ENCODE measurements at regions not wholly inside any gene's neighbourhood (a gene's known extent, or its start where the extent isn't known, plus 50 kb on each side); places are given as distances from the start of the nearest gene placed in this dataset.

DNA sequence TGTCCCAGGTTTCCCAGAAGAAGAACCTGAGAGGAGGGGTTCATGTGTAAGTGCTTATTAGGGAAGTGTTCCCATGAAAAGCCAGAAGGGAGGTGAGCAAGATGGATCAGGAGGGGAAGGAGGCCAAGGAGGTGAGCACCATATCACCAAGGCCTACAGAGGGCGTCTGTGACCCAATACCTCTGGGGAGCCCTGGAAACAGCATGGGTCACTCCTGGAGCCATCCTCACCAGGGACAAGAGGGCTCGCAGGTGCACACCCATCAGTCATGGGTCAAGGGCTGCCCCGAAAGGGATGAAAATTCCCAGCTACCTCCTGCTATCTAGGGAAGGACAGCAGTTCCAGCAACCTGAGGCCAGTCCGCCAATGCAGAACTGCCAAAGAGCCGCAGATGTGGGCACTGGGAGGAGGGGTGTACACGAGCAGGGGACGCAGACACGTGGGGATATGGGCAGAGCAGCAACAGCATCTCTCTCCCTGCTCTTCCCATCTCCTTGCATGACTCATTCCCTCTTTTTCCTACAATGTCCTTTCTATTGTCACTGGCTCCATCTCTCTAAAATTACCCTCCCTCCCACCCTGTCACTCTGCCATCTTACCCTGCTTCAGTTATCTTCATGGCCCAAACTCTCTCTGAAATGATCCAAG lies 167.6 kb upstream of the FSTL4 start:
- DNase-seq (ENCODE audit: low read depth in 4 of 4, low spot score in 3 of 4), result no peak

DNA sequence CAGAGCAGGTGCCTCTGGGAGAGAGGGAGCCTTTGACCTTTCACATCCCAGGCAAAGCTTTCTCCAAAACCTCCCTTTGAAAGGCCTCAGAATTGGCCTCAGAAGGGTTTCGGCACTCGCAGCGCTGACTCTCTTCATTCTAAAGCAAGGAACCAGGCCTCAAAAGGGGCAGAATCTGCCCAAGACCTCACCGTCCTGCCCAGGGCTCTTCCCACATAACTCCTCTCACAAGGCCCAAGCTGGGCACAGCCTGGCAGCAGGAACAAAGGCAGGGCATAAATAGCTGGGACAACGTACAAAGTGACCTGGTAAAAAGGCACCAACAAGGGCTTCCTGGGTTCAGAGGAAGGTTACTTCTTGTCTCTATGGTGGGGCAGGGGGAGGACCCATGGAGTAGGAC lies 166.3 kb upstream of the FSTL4 start:
- DNase-seq (ENCODE audit: low read depth in 4 of 4, low spot score in 3 of 4), result no peak

DNA sequence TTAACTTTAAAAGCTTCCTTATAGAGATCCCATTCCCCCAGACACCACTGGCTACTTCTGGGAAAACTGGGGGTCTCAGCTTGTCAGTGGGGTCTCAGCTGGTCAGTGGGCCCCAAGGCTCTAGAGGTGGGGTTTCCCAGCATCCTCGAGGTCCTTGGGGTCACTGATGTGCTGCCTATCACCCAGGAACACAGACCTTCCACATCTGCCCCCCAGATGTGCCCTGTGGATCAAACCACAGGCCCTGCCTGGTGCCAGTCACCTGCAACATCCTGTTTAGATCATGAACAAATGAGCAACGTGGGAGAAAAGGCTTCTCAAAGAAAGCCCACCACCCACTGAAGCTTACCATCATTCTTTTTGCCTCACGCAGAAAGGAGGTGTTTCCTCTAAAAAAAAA lies 165.6 kb upstream of the FSTL4 start:
- DNase-seq (ENCODE audit: low read depth in 4 of 4, low spot score in 3 of 4), result no peak

DNA sequence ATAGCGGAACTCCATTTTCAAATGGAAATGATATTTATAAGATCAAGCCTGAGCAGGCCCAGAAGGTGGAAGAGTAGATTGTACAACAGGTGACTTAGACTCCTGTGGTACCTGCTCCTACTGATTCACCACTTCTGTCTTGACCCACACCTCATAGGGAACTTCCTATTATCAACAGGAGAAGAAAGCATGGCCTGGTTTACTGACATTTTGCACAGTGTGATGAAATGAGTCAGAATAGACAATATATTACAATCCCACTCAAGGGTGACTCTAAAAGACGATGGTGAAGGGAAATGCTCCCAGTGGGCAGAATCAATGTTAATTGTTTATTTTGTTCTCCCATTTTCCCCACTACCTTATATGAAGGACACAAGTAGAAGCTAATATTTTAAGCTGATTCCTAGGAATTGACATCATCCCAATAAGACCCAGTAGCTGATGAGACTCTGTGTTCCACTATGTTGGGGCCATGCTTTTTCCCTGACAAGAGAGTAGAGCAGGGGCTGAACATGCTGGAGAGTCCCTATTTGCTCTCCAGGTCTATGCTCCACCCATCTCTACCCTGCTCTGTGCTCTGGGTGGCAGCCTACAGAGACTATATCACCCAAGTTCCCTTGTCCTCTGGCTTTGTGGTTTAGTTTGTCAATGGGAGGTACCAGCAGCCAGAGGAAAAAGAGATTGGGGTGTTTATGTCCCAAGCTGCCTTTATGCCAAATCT lies 163.4 kb upstream of the FSTL4 start:
- no peak for DNase-seq (ENCODE audit: low read depth in 4 of 4, low spot score in 3 of 4)

DNA sequence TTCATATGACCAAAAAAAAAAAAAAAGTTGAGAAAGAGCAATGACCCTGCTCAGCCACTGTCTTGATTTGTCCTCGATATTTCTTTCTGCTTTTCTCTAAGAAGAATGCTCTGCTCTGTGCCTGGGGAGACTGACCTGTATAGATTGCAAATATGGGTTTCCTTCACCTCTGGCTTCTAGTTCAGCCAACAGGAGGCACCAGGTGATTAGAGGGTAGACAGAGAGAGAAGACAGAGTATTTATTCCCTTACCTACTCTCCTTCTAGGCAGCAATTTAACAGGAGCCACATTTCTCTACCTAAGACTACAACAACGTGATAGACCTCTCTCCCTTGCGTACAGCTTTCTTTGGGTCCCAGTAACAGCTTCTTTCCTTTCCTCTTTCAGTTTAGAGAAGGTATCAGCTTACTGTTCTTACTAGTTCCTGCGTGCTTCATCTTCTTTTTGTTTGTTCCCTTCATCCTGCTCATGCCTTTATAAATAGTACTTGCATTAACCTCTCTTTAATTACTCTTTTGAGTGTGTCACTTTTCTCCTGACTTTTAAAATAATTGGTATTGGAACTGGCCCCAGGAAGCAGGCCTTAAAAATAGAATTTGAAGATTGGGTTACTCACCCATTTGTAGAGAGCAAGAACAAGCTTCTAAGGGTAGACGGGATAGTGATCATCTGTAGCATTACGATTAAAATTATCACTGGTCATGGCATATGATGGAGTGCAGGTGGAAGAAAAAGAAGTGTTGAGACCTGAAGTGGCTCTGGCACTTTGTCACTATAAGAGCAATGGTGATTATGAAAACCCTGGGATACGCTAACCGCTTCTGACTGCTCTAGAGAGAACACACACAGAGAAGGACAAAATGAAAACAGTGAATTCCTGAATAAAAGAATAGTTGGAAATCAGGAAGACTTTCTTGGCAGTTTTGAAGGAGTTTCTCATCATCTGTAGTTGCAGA lies 161.2 kb upstream of the FSTL4 start:
- DNase-seq (ENCODE audit: low read depth in 4 of 4, low spot score in 3 of 4), result no peak

DNA sequence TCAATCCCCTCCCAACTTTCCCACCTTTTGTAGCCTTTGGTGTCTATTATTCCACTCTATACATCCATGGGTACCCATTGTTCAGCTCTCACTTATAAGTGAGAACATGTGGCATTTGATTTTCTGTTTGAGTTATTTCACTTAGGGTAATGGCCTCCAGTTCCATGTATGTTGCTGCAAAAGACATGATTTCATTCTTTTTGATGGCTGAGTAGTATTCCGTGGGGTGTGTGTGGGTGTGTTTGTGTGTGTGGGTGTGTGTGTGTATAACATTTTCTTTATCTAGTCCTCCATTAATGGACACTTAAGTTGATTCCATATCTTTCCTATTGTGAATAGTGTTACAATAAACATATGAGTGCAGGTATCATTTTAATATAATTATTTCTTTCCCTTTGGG lies 157.5 kb upstream of the FSTL4 start:
- no peak for DNase-seq (ENCODE audit: low read depth in 4 of 4, low spot score in 3 of 4)

DNA sequence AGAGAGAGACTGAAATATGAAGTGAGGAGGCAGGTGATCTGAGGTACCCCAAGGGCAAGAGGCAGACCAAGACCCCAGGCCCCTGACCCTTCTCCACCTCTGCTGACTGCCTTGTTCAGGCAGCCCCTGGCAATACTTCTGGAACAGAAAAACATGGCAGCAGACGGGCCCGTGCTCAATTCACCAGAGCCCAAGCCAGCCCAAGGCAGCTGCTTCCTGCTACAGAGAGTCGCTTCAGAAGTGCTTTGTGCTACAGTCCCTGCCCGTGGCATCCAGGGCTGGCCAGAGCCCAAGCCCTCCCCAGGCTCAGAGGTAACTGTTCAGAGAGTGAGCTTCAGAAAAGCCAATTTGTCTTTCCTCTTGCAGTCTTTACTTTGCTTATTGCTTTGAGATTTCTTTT lies 151.4 kb upstream of the FSTL4 start:
- DNase-seq (ENCODE audit: low read depth in 4 of 4, low spot score in 3 of 4), result no peak

DNA sequence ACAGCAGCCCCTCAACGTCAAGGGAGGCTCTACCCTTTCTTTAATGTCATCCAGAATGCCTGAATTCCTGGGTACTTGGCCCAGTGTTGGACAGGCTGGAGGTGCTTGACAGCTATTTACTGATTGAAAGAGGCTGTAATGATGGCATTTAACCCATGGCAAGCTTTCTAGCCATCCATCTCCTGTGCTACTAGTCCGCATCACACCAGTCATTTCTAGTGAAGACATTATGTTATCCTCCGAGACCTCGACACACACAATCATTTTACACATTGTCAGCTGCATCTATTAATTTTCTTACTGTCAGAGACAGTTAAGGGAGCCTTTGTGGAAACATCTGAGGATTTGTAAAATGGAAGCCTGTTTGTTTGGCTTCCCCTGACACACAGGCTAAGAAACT lies 149.3 kb upstream of the FSTL4 start:
- DNase-seq (ENCODE audit: low read depth in 4 of 4, low spot score in 3 of 4), result no peak

DNA sequence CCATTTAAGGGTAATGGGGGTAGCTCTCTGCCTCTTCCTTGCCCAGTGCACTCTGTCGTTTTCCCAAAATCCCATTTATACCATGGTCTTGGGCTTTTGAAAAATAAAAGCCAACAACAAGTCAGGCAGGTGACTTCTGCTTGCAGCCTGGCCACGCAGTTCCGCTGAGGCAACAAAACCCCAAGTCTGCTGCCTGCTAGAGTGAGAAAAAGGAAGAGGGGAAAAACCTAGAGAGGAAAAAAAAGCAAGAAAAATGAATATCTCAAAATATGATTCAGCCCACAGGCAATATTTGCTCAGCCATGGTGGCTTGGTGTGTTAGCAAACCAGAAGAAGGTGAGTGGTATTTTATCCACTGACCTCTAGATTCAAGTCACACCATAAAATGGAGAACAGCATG lies 148.2 kb upstream of the FSTL4 start:
- no peak for DNase-seq (ENCODE audit: low read depth in 4 of 4, low spot score in 3 of 4)

DNA sequence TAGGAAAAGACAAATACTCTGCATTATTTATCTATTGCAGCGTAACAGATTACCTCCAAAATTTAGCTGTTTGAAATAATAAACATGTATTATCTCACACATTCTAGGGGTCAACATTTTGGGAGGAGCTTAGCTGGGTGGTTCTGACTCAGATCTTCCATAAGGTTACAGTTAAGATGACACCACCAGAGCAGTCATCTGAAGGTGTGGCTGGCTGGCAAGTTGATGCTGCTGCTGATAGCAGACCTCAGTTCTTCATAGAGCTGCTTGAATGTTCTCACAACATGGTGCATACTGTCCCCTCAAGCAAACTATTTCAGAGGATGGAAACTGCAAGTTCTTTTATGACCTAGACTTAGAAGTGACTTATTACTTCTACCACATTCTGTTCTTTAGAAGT lies 146.3 kb upstream of the FSTL4 start:
- DNase-seq (ENCODE audit: low read depth in 4 of 4, low spot score in 3 of 4), result no peak

DNA sequence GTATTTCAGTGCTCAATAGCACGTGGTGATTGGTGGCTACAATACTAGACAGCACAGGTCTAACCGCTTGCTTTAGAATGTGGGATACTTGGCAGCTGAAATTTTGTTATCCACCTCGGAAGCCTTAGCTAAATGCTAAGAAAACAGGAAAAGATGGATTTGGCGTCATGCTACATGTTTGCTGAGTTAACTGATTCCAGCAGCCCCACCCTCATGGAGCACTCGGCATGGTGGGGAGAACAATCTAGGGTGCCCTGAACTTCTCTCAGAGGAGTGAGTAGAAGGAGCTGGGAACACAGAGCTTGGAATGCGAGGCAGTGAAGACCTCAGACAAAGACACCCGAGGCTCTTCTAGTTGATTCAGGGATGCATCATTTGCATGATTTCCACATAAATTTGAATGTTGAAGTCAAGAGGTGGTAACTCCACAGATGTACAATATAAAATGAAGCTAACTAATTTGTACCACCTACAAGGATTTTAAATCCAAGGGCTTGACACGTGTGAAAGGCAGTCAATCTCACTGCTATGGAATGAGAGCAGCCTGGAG lies 145.1 kb upstream of the FSTL4 start:
- DNase-seq (ENCODE audit: low read depth in 4 of 4, low spot score in 3 of 4), result no peak

DNA sequence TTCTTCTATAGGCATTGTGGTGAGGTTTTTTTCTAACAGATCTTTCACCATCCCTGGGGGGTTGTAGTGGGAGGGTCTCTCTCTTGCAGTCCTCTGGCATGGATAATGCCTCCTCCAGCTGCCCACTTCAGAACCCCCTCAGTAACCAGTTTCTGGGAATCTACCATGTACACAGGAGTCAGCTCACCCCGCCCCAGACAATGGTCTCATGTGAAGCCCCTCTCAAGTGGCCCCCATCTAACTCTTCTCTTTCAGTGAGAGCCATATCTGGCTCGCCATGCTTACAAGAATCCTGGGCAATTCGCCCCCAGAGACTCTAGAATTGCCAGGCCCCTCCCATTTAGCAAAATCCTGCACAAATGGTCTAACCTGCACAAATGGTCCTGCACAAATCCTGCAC lies 144.4 kb upstream of the FSTL4 start:
- DNase-seq (ENCODE audit: low read depth in 4 of 4, low spot score in 3 of 4), result no peak

DNA sequence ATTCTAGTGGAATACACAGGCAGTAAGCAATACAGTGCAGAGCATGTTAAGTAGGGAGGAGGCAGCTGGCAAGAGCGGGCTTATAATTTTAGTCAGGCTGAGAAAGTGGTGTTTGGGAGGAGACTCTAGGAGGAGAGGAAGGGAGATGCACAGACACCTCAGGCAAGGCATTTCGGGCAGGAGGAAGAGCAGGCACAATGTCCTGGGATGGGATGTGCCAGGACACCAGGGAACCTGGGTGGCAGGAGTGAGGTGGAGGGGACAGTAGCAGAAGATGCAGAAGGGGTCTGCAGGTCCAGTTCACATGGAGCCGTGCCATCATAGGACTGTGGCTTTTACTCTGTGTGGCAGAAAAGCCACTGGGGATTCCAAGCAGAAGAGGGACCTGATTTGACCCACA lies 143.7 kb upstream of the FSTL4 start:
- DNase-seq (ENCODE audit: low read depth in 4 of 4, low spot score in 3 of 4), result no peak

DNA sequence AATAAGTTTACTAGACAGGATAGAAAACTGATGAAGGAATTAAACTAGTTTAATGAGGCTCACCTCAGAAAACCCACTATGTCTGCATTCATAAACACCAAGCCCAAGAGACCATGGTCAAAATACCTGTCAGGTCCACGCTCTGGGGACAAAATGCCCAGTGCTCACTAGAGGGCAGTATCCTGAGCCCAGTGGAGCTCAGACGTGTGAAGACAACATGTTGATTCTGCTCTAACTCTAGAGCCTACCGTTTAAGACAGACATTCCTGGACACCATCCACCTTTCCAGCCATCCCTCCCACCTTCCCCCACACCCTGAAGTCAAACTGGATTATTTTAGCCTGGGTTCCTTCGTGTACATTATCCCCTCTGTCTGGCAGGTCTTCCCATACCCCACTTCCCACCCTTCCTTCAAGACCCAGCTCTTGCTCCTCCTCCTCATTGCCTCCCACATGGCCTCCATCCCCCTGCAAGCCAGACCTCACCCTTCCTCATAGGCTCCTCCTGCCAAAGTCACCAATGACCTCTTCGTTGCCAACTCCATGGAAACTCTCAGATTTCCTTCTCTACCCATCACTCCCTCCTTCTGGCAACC lies 142.3 kb upstream of the FSTL4 start:
- DNase-seq (ENCODE audit: low read depth in 4 of 4, low spot score in 3 of 4), result peak; percentile 2 to 12 (median 8)

DNA sequence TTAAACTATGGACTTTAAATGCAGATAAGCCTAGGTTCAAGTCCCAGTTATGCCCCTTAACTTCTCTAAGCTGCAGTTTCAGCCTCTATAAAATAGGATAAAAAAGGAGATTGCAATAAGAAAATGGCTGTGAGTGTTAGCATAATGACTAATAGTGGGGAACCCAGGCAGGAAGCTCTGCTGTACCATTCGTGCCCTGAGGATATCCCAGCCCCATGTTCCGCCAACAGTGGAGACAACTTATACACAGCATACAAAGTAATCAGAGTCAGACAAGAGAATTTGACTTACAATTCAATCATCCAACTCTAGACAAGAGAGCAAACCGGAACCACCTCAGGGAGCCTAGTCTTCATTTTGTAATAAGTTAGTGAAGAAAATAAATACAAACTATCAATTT lies 141.5 kb upstream of the FSTL4 start:
- no peak for DNase-seq (ENCODE audit: low read depth in 4 of 4, low spot score in 3 of 4)

DNA sequence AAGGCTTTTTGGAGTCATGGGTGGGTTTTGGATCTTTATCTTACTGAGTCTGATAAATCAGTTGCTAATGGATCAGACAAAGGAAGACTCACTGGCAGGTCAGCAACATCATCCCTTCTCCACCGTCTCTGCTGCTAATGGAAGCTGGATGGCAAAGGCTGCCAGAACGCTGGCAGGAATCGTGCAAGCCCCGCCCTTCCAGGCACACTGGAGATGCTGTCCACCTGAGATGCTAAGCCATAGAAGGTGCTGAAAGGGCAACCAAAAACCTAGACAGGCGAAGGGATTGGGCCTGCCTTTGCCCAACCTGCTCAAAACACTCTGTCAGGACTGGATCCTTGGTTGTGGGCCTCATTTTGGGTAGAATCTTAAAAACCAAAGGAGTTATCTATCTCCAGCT lies 139.5 kb upstream of the FSTL4 start:
- no peak for DNase-seq (ENCODE audit: low read depth in 4 of 4, low spot score in 3 of 4)

DNA sequence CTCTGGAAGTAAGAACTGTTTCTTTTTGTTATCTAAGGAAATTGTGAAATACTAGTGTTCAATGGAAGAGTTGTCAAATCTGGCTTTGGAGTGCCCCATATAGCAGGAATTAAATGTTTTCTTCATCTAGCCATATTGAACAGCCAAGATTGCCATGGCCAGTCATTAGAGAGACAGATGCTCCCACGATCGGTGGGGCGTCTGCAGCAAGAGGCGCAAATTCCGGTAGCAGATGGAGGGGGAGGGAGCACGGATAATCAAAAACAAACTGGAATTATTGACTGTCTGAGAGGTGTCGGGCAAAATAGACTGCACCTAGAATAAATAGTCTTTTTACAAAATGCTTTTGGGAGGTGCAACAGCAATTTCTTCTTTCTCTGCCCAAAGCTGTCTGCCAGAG lies 139.1 kb upstream of the FSTL4 start:
- no peak for DNase-seq (ENCODE audit: low read depth in 4 of 4, low spot score in 3 of 4)

DNA sequence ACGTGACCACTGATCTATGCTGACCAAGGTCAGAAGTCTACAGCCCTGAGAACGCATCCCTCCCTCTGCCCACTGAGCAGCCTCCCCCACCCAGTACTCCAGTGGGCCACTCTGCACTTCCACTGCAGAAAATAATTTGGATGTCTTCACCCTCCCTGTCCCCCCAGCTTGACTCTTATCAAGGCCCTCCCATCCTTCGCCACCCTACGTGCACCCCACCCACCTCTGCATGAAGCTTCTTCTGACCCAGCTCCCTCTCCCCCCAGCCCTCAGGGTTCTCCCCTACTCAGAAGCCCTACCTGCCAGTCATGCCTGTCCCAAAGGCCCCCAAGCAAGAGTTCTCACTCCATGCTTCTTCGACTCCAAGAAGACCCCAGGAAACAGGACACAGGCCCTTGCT lies 138.5 kb upstream of the FSTL4 start:
- DNase-seq (ENCODE audit: low read depth in 4 of 4, low spot score in 3 of 4), result no peak

DNA sequence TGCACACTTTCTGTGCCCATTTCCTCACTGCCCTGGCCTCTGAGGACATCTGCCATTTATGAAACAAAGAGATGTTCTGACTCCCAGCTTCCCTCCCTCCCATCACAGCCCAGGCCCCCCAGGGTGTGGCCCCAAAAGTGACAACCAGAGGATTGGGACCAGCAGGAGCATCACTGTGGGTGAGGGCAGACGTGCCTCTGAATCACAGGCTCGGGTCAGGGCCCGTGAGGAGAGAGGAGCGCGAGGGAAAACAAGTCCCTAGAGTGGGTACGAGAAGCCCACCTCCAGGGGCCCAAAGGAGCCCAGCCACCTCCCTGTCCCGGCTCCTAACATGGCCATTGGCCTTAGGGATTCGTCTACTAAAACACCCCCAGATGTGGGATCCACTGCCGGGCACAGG lies 138.0 kb upstream of the FSTL4 start:
- DNase-seq (ENCODE audit: low read depth in 4 of 4, low spot score in 3 of 4), result no peak

DNA sequence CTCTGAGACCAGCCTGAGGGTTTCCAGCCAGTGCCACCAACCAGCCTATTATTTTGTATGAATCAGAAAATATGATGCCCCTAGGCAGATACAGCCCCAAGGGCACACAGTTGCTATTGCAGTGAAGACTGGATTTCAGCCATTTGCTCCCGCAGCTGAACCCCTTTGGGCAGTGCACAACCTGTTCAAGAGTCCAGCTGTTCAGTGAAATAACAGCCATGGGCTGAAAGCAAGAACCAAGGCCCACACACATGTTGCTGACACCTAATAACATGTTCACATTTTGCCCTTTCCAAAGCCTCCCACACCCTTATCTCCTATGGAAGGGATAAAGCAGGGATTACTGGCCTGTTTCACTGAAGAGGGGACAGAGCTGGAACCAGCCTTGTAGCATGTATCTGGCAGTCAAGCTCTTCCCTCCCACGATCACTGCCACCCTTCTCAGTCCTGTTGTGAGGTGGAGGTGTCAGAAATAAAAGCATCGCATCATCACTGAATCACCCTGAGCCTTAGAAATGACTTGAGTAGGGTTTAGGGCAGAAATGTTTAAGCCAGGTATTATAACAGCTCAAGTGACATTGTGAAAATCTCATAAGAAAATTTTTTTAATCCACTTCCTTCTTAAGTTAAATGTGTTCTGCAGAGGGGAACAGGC lies 137.1 kb upstream of the FSTL4 start:
- no peak for DNase-seq (ENCODE audit: low read depth in 4 of 4, low spot score in 3 of 4)

Measured in right renal pelvis (tissue), 4 donors.